Breast epithelium (tissue), 4 donors: ENCODE measurements at regions not wholly inside any gene's neighbourhood (a gene's known extent, or its start where the extent isn't known, plus 50 kb on each side); places are given as distances from the start of the nearest gene placed in this dataset.
"Not testable (repeated sequence)": the region's sequence is repeated elsewhere in the genome, so short reads cannot be mapped to it uniquely, and the experiment has no call there.

Source experiments
- DNase-seq, 2 donors: peaks; one replicate each; pipeline ENCODE4 v3.0.0-alpha.2; 2019; ENCODE audit warnings: low spot score in 2 of 2
- H3K27ac ChIP-seq, 2 donors: fragments of 200-600 bp; sonication (generic) in 1 of 2; one replicate each; pipeline ENCODE4 v1.5.1; 2016 to 2019; ENCODE audit warnings: mild to moderate bottlenecking in 1 of 2
- H3K27me3 ChIP-seq, 2 donors: fragments of 200-600 bp; sonication (generic) in 1 of 2; one replicate each; pipeline versions ENCODE4 v1.5.1 to v1.6.0; 2017 to 2019; ENCODE audit warnings: control low read depth in 1 of 2, mild to moderate bottlenecking in 1 of 2
- H3K36me3 ChIP-seq: fragments of 200-600 bp; one replicate; pipeline ENCODE4 v1.5.1; 2019
- H3K4me1 ChIP-seq, 2 donors: fragments of 200-600 bp; sonication (generic); one replicate each; pipeline ENCODE4 v1.5.1; 2016 to 2019; ENCODE audit warnings: control low read depth in 1 of 2
- H3K4me3 ChIP-seq, 3 donors: fragments of 200-600 bp; sonication (generic); 1 replicate in 2 of 3; 2 replicates in 1 of 3; pipeline ENCODE4 v1.5.1; 2016 to 2019; ENCODE audit warnings: mild to moderate bottlenecking in 3 of 3, moderate library complexity in 2 of 3
- H3K9me3 ChIP-seq, 2 donors: fragments of 200-600 bp; sonication (generic) in 1 of 2; one replicate each; pipeline ENCODE4 v1.5.1; 2016 to 2019; ENCODE audit warnings: control low read depth in 1 of 2
- POLR2A ChIP-seq: fragments of 450-650 bp; IDR thresholded peaks from one replicate; pipeline ENCODE4 v1.6.1; 2016; ENCODE audit warnings: antibody characterized with exemption, mild to moderate bottlenecking, moderate library complexity
- POLR2AphosphoS5 ChIP-seq, 3 donors: sonication (generic); formaldehyde crosslinking; IDR thresholded peaks; one replicate each; pipeline ENCODE4 v1.6.1; 2017; ENCODE audit warnings: antibody characterized with exemption in 3 of 3
- intact Hi-C: fragments of 100-400 bp; cut with DNase I; formaldehyde crosslinking; loops from one replicate; pipeline ENCODE4 v1.15.1; 2023; ENCODE audit warnings: low total_unique reads
- TF ChIP-seq, protein P1 (sequence below), 3 donors: fragments of 450-650 bp; IDR thresholded peaks; one replicate each; pipeline ENCODE4 v1.5.1; 2016 to 2017; ENCODE audit warnings: antibody characterized with exemption in 3 of 3, mild to moderate bottlenecking in 3 of 3, moderate library complexity in 3 of 3

DNA sequence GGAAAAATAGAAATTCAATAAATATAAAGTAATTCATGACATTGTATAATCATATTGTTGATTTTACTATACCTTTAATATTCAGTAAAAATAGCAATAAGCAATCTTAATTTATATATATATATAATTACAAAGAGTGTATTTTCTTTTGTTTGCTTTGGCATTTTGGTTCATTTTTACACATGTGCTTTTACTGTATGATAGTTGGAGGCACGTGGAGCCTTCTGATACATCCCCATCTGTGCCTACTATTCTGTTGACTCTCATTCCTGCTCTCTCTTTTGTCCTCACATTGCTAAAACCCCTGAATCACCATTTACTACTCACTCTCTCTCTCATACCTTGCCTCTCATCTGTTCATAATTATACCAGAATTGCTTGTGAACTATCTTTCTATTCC lies 106.4 kb upstream of the NDST4 start:
- intact Hi-C loops = no loop called here
- no peaks in the 10 kb centered on the region for H3K9me3 ChIP-seq
- H3K27me3 ChIP-seq = no peaks in the 10 kb centered on the region
- no peak overlapping the region for H3K4me3 ChIP-seq
- no peak for DNase-seq
- TF ChIP-seq POLR2A = no peak
- TF ChIP-seq, protein P1, sequence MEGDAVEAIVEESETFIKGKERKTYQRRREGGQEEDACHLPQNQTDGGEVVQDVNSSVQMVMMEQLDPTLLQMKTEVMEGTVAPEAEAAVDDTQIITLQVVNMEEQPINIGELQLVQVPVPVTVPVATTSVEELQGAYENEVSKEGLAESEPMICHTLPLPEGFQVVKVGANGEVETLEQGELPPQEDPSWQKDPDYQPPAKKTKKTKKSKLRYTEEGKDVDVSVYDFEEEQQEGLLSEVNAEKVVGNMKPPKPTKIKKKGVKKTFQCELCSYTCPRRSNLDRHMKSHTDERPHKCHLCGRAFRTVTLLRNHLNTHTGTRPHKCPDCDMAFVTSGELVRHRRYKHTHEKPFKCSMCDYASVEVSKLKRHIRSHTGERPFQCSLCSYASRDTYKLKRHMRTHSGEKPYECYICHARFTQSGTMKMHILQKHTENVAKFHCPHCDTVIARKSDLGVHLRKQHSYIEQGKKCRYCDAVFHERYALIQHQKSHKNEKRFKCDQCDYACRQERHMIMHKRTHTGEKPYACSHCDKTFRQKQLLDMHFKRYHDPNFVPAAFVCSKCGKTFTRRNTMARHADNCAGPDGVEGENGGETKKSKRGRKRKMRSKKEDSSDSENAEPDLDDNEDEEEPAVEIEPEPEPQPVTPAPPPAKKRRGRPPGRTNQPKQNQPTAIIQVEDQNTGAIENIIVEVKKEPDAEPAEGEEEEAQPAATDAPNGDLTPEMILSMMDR (IDR thresholded peaks at IDR 0.05) = no peak
- no peak for TF ChIP-seq POLR2AphosphoS5 (IDR thresholded peaks at IDR 0.05)
- no peak overlapping the region for H3K27ac ChIP-seq
- no peaks in the 10 kb centered on the region for H3K36me3 ChIP-seq
- no peaks in the 10 kb centered on the region for H3K4me1 ChIP-seq

DNA sequence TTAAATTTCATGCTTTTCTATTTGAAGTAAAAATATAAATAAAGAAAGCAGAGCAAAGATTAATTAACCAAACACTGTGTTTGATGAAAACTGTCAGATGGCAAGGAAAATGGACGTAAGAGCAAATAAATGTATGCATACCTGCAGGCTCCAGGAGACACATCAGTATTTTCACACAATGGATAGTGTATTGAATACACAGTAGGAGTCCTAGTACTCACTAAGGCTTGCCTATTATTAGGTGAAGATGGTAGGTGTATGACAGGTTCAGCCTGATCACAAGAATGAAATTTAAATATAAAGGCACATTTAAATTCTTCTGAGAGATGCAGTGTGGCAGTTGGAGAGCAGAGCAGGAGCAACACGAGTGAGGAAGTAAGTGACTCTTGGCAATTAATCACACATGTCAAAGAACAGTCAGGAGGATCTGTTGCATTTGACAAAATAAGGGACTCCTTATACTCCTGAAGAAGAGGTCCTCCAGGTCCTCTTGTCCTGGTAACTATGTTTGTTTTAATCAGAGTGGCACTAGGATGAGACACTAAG lies 106.0 kb upstream of the NDST4 start:
- Histone ChIP-seq H3K9me3 (no peaks in the 10 kb centered on the region), H3K4me3 (no peak overlapping the region), H3K4me1 (no peaks in the 10 kb centered on the region), H3K27ac (no peak overlapping the region), H3K36me3 (no peaks in the 10 kb centered on the region), H3K27me3 (no peaks in the 10 kb centered on the region)
- no peak for TF ChIP-seq POLR2A
- TF ChIP-seq, protein P1 (IDR thresholded peaks at IDR 0.05) = no peak
- TF ChIP-seq POLR2AphosphoS5 (IDR thresholded peaks at IDR 0.05) = no peak
- DNase-seq = no peak
- intact Hi-C loops = no loop called here

DNA sequence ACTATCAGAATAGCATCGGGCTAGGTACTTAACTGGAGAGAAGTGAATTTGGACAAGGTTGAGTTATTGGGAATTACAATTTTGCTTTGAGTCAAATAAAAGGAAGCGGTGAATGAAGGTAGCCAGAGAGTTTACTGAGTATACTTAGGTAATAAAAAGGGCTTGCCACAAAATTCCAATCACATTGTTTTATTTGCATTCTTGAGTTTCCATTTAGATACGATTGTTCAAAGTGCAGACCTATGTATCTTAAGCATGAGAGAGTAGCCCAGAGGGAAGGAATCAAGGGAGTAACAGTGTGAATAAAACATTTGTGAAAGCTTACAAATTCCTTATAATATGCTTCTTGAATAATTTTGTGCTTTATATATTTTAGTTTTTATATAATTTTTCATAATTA lies 102.5 kb upstream of the NDST4 start:
- intact Hi-C loops = no loop called here
- Histone ChIP-seq H3K36me3 (no peaks in the 10 kb centered on the region), H3K27ac (no peak overlapping the region), H3K4me3 (no peak overlapping the region), H3K9me3 (no peaks in the 10 kb centered on the region), H3K27me3 (no peaks in the 10 kb centered on the region), H3K4me1 (no peaks in the 10 kb centered on the region)
- DNase-seq = no peak
- no peak for TF ChIP-seq POLR2A
- TF ChIP-seq, protein P1 (IDR thresholded peaks at IDR 0.05) = no peak
- no peak for TF ChIP-seq POLR2AphosphoS5 (IDR thresholded peaks at IDR 0.05)

DNA sequence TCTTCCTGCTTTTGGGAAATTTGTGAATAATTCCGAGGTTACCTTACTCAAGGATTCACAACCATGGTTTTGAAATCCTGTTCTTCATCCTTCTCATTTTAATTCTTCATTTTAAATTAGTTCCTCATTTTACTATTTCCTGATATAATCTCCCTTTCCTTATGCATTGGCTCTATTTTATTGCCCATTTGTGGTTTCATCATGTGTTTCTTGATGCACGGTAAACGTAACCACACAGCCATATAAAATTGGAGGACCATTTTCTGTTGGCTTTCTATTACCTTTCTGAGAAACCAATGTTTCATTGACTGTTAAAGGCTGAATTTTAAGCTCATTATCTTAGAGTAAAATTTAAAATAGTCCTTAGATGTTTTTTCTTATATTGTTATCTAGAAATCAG lies 100.3 kb upstream of the NDST4 start:
- Histone ChIP-seq H3K27ac (no peak overlapping the region), H3K4me1 (no peaks in the 10 kb centered on the region), H3K27me3 (no peaks in the 10 kb centered on the region), H3K36me3 (no peaks in the 10 kb centered on the region), H3K9me3 (no peaks in the 10 kb centered on the region), H3K4me3 (no peak overlapping the region)
- intact Hi-C loops = no loop called here
- no peak for DNase-seq
- TF ChIP-seq, protein P1 (IDR thresholded peaks at IDR 0.05) = no peak
- TF ChIP-seq POLR2AphosphoS5 (IDR thresholded peaks at IDR 0.05) = no peak
- TF ChIP-seq POLR2A = no peak

DNA sequence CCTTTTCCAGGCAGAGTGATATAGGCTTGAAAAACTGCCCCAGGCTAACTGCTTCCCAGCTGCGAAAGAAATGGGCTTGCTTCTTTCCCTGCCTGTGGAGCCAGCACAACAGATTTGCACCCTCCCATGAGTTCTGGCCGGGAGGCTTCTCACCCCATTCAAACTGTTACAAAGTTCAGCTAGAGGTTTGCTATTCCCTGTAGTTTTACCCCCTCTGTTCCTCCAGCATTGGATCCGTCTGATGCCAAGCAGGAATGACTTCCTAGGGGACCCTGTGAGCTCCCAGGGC lies 87.6 kb upstream of the NDST4 start:
- Histone ChIP-seq H3K27me3 (no peaks in the 10 kb centered on the region), H3K4me3 (no peak overlapping the region), H3K4me1 (no peaks in the 10 kb centered on the region), H3K9me3 (peaks cover 0 to 3% of the 10 kb centered on the region in 2 donors), H3K36me3 (no peaks in the 10 kb centered on the region), H3K27ac (no peak overlapping the region)
- no peak for DNase-seq
- intact Hi-C loops = no loop called here
- TF ChIP-seq, protein P1 (IDR thresholded peaks at IDR 0.05) = no peak
- TF ChIP-seq POLR2A (no peak), POLR2AphosphoS5 (IDR thresholded peaks at IDR 0.05) (no peak)

DNA sequence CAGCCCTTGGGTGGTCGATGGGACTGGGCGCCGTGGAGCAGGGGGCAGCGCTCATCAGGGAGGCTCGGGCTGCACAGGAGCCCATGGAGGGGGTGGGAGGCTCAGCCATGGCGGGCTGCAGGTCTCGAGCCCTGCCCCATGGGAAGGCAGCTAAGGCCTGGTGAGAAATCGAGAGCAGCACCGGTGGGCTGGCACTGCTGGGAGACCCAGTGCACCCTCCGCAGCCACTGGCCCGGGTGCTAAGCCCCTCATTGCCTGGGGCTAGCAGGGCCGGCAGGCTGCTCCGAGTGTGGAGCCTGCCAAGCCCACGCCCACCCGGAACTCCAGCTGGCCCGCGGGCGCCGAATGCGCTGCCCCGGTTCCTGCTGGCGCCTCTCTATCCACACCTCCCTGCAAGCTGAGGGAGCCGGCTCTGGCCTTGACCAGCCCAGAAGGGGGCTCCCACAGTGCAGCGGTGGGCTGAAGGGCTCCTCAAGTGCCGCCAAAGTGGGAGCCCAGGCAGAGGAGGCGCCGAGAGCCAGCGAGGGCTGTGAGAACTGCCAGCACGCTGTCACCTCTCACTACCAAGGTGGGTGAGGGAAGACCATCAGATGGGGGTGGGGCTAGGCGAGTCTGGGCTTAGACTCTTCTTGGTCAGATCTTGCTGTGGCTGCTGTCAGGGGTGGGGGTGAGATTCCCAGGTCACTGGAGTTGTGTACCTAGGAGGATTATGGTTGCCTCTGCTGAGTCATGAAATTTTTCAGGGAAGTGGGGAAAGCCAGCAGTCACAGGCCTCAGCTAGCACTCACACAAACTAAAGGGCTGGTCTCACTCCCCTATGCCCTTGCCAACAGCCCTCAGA lies 87.0 kb upstream of the NDST4 start:
- DNase-seq, intact Hi-C loops: not testable (repeated sequence)

DNA sequence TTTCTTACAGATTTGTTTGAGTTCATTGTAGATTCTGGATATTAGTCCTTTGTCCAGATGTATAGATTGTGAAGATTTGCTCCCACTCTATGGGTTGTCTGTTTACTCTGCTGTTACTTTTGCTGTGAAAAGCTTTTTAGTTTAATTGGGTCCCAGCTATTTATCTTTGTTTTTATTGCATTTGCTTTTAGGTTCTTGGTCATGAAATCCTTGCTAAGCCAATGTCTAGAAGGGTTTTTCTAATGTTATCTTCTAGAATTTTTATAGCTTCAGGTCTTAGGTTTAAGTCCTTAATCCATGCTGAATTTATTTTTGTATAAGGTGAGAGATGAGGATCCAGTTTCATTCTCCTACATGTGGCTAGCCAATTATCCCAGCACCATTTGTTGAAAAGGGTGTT lies 81.2 kb upstream of the NDST4 start:
- H3K27me3 ChIP-seq, intact Hi-C loops: not testable (repeated sequence)

More for the DNA sequence above, 87.0 kb upstream of the NDST4 start:
- not testable (repeated sequence) for H3K36me3 ChIP-seq, H3K4me3 ChIP-seq, H3K27ac ChIP-seq, H3K4me1 ChIP-seq, H3K27me3 ChIP-seq, H3K9me3 ChIP-seq

More for the DNA sequence above, 81.2 kb upstream of the NDST4 start:
- not testable (repeated sequence) for H3K4me1 ChIP-seq, H3K9me3 ChIP-seq, DNase-seq, H3K4me3 ChIP-seq, H3K36me3 ChIP-seq, H3K27ac ChIP-seq
